OCI-LY7 (cell line): ENCODE measurements at regions not wholly inside any gene's neighbourhood (a gene's known extent, or its start where the extent isn't known, plus 50 kb on each side); places are given as distances from the start of the nearest gene placed in this dataset.

Experiments
- BruUV-seq: library from RNA; stranded (reverse); fragments of 400-500 nt; replicated peaks from 2 replicates; lab custom pipeline; 2021; lab: Mats Ljungman, UMichigan
- CTCF ChIA-PET: fragments of 300-600 bp; sonication (Branson Sonifier 250); formaldehyde crosslinking; loops from one replicate; lab custom pipeline; 2022; ENCODE audit warnings: antibody characterized with exemption; ENCODE audit not compliant: unreplicated experiment; lab: Charles Lee
- POLR2A ChIA-PET: fragments of 300-600 bp; sonication (Branson Sonifier 250); formaldehyde crosslinking; loops from one replicate; lab custom pipeline; 2022; ENCODE audit warnings: antibody characterized with exemption; lab: Charles Lee
- DNase-seq: peaks from one replicate; pipeline ENCODE4 v3.0.0-alpha.2; 2015; ENCODE audit warnings: low spot score
- H2AFZ ChIP-seq: fragments of 200-600 bp; sonication (generic), shearing (Covaris generic); 2 replicates; pipeline ENCODE4 v1.6.1; 2014; ENCODE audit warnings: mild to moderate bottlenecking, antibody characterized with exemption, low read length, moderate library complexity
- H3K27ac ChIP-seq: fragments of 200-600 bp; sonication (generic); 2 replicates; pipeline ENCODE4 v1.5.1; 2014; ENCODE audit warnings: mixed run types, low read depth, mild to moderate bottlenecking, moderate library complexity, low read length, inconsistent platforms; ENCODE audit not compliant: poor library complexity, severe bottlenecking
- H3K36me3 ChIP-seq: fragments of 200-600 bp; sonication (generic); 2 replicates; pipeline ENCODE4 v1.6.1; 2014; ENCODE audit warnings: mild to moderate bottlenecking, antibody characterized with exemption, low read length, moderate library complexity, mixed read lengths; ENCODE audit not compliant: insufficient read depth
- H3K4me1 ChIP-seq: fragments of 200-600 bp; sonication (generic); 2 replicates; pipeline ENCODE4 v1.5.1; 2014; ENCODE audit warnings: mild to moderate bottlenecking, low read length; ENCODE audit not compliant: insufficient read depth, poor library complexity, severe bottlenecking
- H3K4me2 ChIP-seq: fragments of 200-600 bp; sonication (generic); 2 replicates; pipeline ENCODE4 v1.6.1; 2014; ENCODE audit warnings: mild to moderate bottlenecking, low read length
- H3K4me3 ChIP-seq: fragments of 200-600 bp; sonication (generic); 2 replicates; pipeline ENCODE4 v1.5.1; 2014; ENCODE audit warnings: mild to moderate bottlenecking, low read depth, low read length; ENCODE audit not compliant: poor library complexity, severe bottlenecking
- H3K79me2 ChIP-seq: fragments of 200-600 bp; sonication (generic); 2 replicates; pipeline ENCODE4 v1.6.1; 2016; ENCODE audit warnings: low read depth, mild to moderate bottlenecking, low read length, moderate library complexity, mixed read lengths; ENCODE audit not compliant: insufficient read depth
- H3K9me2 ChIP-seq: fragments of 200-600 bp; sonication (generic); 2 replicates; pipeline ENCODE4 v1.6.1; 2016; ENCODE audit warnings: mild to moderate bottlenecking, low read length, mixed read lengths; ENCODE audit not compliant: insufficient read depth
- H3K9me3 ChIP-seq: fragments of 200-600 bp; sonication (generic); 2 replicates; pipeline ENCODE4 v1.6.1; 2014; ENCODE audit warnings: mild to moderate bottlenecking, mixed run types, low read length, mixed read lengths
- H4K20me1 ChIP-seq: fragments of 200-600 bp; sonication (generic); 2 replicates; pipeline ENCODE4 v1.6.1; 2014; ENCODE audit warnings: mild to moderate bottlenecking, antibody characterized with exemption, low read length, moderate library complexity, mixed read lengths; ENCODE audit not compliant: insufficient read depth
- CTCF ChIP-seq: fragments of 200-600 bp; sonication (generic); conservative IDR thresholded peaks from 2 replicates; pipeline ENCODE4 v1.5.1; 2014; ENCODE audit warnings: mild to moderate bottlenecking, antibody characterized with exemption, low read length, moderate library complexity, mixed read lengths
- EZH2phosphoT487 ChIP-seq: fragments of 200-600 bp; sonication (generic); IDR thresholded peaks from 2 replicates; pipeline ENCODE4 v1.6.1; 2018; ENCODE audit warnings: low read depth, borderline replicate concordance, mild to moderate bottlenecking, mixed run types, antibody characterized with exemption, low read length, moderate library complexity, mixed read lengths
- intact Hi-C: fragments of 100-400 bp; cut with micrococcal nuclease; formaldehyde crosslinking; loops from one replicate; pipeline ENCODE4 v1.10.0; 2022; ENCODE audit not compliant: unreplicated experiment

GRCh38 chr3:194792368-194792767 is 106.7 kb downstream of the FAM43A start:
- Histone ChIP-seq H3K27ac (no peak overlapping the region), H3K4me2 (no peak overlapping the region), H2AFZ (no peak overlapping the region), H3K9me3 (peaks cover 3% of the 10 kb centered on the region; the same call in 1 of the 2 replicates), H3K4me1 (no peaks in the 10 kb centered on the region), H4K20me1 (no peaks in the 10 kb centered on the region), H3K4me3 (no peak overlapping the region), H3K79me2 (no peaks in the 10 kb centered on the region), H3K36me3 (no peaks in the 10 kb centered on the region), H3K9me2 (no peaks in the 10 kb centered on the region)
- DNase-seq, result no peak
- BruUV-seq, result no TSS peak
- TF ChIP-seq EZH2phosphoT487 (no peak), CTCF (no peak)
- ChIA-PET POLR2A (interaction anchor here (0.6 kb wide), 1 partner anchor 81 kb away, joined by 3 read pairs; no protein-coding TSS in a partner anchor), CTCF (no interaction called here)
- intact Hi-C loops, result loop anchor here (5.0 kb wide), 1 partner anchor 265 kb away; no protein-coding TSS in a partner anchor

GRCh38 chr3:194797555-194798250 is 112.0 kb downstream of the FAM43A start:
- intact Hi-C loops, result no loop called here
- H3K27ac ChIP-seq, result no peak overlapping the region
- no peak for TF ChIP-seq CTCF
- TF ChIP-seq EZH2phosphoT487, result no peak
- ChIA-PET POLR2A (interaction anchor here (1.5 kb wide), 1 partner anchor 27 kb away, joined by 4 read pairs; no protein-coding TSS in a partner anchor), CTCF (no interaction called here)
- no peak overlapping the region for H3K4me3 ChIP-seq
- H3K36me3 ChIP-seq, result no peaks in the 10 kb centered on the region
- no peaks in the 10 kb centered on the region for H3K9me2 ChIP-seq
- no TSS peak for BruUV-seq
- H3K4me2 ChIP-seq, result no peak overlapping the region
- H2AFZ ChIP-seq, result no peak overlapping the region
- no peaks in the 10 kb centered on the region for H3K79me2 ChIP-seq
- peaks cover 3% of the 10 kb centered on the region; the same call in 1 of the 2 replicates for H3K9me3 ChIP-seq
- H3K4me1 ChIP-seq, result no peaks in the 10 kb centered on the region
- no peaks in the 10 kb centered on the region for H4K20me1 ChIP-seq
- DNase-seq, result no peak

- Histone ChIP-seq H3K79me2 (no peaks in the 10 kb centered on the region), H4K20me1 (no peaks in the 10 kb centered on the region), H3K9me2 (no peaks in the 10 kb centered on the region), H3K4me1 (no peaks in the 10 kb centered on the region), H3K4me2 (no peak overlapping the region), H3K9me3 (peaks cover 3% of the 10 kb centered on the region; the same call in 1 of the 2 replicates), H3K27ac (no peak overlapping the region), H3K4me3 (no peak overlapping the region), H3K36me3 (no peaks in the 10 kb centered on the region), H2AFZ (no peak overlapping the region)
- POLR2A ChIA-PET, result interaction anchor here (0.6 to 1.5 kb wide), 2 partner anchors 27 to 1567 kb away, joined by 3 to 4 read pairs; no protein-coding TSS in a partner anchor
- DNase-seq, result no peak
- intact Hi-C loops, result no loop called here
- TF ChIP-seq CTCF (no peak), EZH2phosphoT487 (no peak)
- no TSS peak for BruUV-seq
- CTCF ChIA-PET, result no interaction called here
Measured at GRCh38 chr3:194798486-194798885, 112.8 kb downstream of the FAM43A start.
